A549 (cell line): ENCODE measurements at regions not wholly inside any gene's neighbourhood (a gene's known extent, or its start where the extent isn't known, plus 50 kb on each side); places are given as distances from the start of the nearest gene placed in this dataset.

Experiments used
- ATAC-seq, 2 experiments: fragments of 200-7000 bp in 1 of 2; fragments of >200 bp in 1 of 2; cut with Nextera tagmentation in 1 of 2; cut with Tn5 transposase in 1 of 2; 3 replicates each; pipeline versions ENCODE4 v1.8.0 to v1.9.1; 2018 to 2020; ENCODE audit warnings: mild to moderate bottlenecking in 1 of 2, moderate library complexity in 1 of 2
- CTCF ChIA-PET: fragments of 300-600 bp; sonication (Branson Sonifier 250); formaldehyde crosslinking; extraction: SDS; loops from one replicate; lab custom pipeline; 2021; ENCODE audit warnings: antibody characterized with exemption, inconsistent platforms; lab: Yijun Ruan, JAX
- POLR2A ChIA-PET: fragments of 350-600 bp; formaldehyde crosslinking; extraction: SDS; loops from one replicate; lab custom pipeline; 2021; ENCODE audit warnings: antibody characterized with exemption, inconsistent platforms; lab: Yijun Ruan, JAX
- DNase-seq, 2 experiments: peaks; one replicate each; pipeline versions ENCODE4 v3.0.0 to v3.0.0-alpha.2; 2011 to 2016; ENCODE audit warnings: low read depth in 1 of 2, low spot score in 1 of 2
- FAIRE-seq: peaks from 2 replicates; lab custom pipeline; 2011; peaks lifted over from hg19 to GRCh38; lab: Jason Lieb, UNC
- H3K27ac ChIP-seq, 2 experiments: fragments of >200 bp; sonication (Bioruptor Twin); formaldehyde crosslinking; 3 replicates each; pipeline ENCODE4 v1.5.1; 2016 to 2017
- H3K4me1 ChIP-seq: fragments of >200 bp; sonication (Bioruptor Twin); formaldehyde crosslinking; 3 replicates; pipeline ENCODE4 v1.6.1; 2016
- H3K4me2 ChIP-seq: fragments of >200 bp; sonication (Bioruptor Twin); formaldehyde crosslinking; 3 replicates; pipeline ENCODE4 v1.6.1; 2016
- H3K4me3 ChIP-seq: fragments of >200 bp; sonication (Bioruptor Twin); formaldehyde crosslinking; 3 replicates; pipeline ENCODE4 v1.5.1; 2016
- H3K9me3 ChIP-seq: fragments of >200 bp; sonication (Bioruptor Twin); formaldehyde crosslinking; 3 replicates; pipeline ENCODE4 v1.6.1; 2016
- CTCF ChIP-seq: fragments of >200 bp; sonication (Bioruptor Twin); formaldehyde crosslinking; IDR thresholded peaks from 3 replicates; pipeline ENCODE4 v1.5.1; 2016
- EP300 ChIP-seq, 2 experiments: fragments of >200 bp; sonication (Bioruptor Twin); formaldehyde crosslinking; IDR thresholded peaks; 2 replicates in 1 of 2; 3 replicates in 1 of 2; pipeline ENCODE4 v1.6.1; 2016 to 2017
- FOSB ChIP-seq: fragments of 250-450 bp; sonication (Bioruptor Pico); IDR thresholded peaks from 2 replicates; pipeline ENCODE4 v1.5.0; 2020; ENCODE audit warnings: mild to moderate bottlenecking, moderate library complexity
- FOSL2 ChIP-seq, 2 experiments: fragments of 450-650 bp in 1 of 2; fragments of >200 bp in 1 of 2; sonication (Bioruptor Twin) in 1 of 2; formaldehyde crosslinking; IDR thresholded peaks; 2 replicates each; pipeline versions ENCODE4 v1.5.0 to v1.6.1; 2016 to 2020; ENCODE audit warnings: mild to moderate bottlenecking in 1 of 2, moderate library complexity in 1 of 2
- HEYL ChIP-seq: fragments of 250-450 bp; sonication (Bioruptor Pico); IDR thresholded peaks from 2 replicates; pipeline ENCODE4 v1.8.0; 2021; ENCODE audit warnings: mild to moderate bottlenecking, moderate library complexity
- HOXA7 ChIP-seq: fragments of 250-450 bp; sonication (Bioruptor Pico); IDR thresholded peaks from 2 replicates; pipeline ENCODE4 v1.5.0; 2020; ENCODE audit warnings: mild to moderate bottlenecking, moderate library complexity
- HOXB5 ChIP-seq: fragments of 250-450 bp; sonication (Bioruptor Pico); IDR thresholded peaks from 2 replicates; pipeline ENCODE4 v1.5.0; 2020; ENCODE audit warnings: mild to moderate bottlenecking, moderate library complexity
- KDM5A ChIP-seq: fragments of 200-600 bp; sonication (generic); IDR thresholded peaks from 2 replicates; pipeline ENCODE4 v1.6.1; 2016; ENCODE audit warnings: antibody characterized with exemption, mild to moderate bottlenecking
- MAFK ChIP-seq: fragments of 450-650 bp; IDR thresholded peaks from 2 replicates; pipeline ENCODE4 v1.6.1; 2014; ENCODE audit not compliant: partially characterized antibody
- MYC ChIP-seq: IDR thresholded peaks from 2 replicates; pipeline ENCODE4 v1.6.1; 2012; ENCODE audit warnings: mild to moderate bottlenecking, inconsistent platforms, low read length, improper control_type of control experiment, borderline replicate concordance
- POLR2AphosphoS2 ChIP-seq: conservative IDR thresholded peaks from 2 replicates; pipeline ENCODE4 v1.6.1; 2012; ENCODE audit warnings: low read length, improper control_type of control experiment, inconsistent platforms
- RAD21 ChIP-seq, 2 experiments: fragments of >200 bp in 1 of 2; sonication (Bioruptor Twin) in 1 of 2; formaldehyde crosslinking in 1 of 2; IDR thresholded peaks in 1 of 2; conservative IDR thresholded peaks in 1 of 2; 2 replicates in 1 of 2; 3 replicates in 1 of 2; pipeline ENCODE4 v1.6.1; 2012 to 2018; ENCODE audit warnings: inconsistent platforms in 1 of 2
- RCOR1 ChIP-seq: fragments of 150-350 bp; IDR thresholded peaks from 2 replicates; pipeline ENCODE4 v1.6.1; 2014; ENCODE audit warnings: antibody characterized with exemption, low read length, low read depth
- RFX5 ChIP-seq: fragments of 450-650 bp; IDR thresholded peaks from 2 replicates; pipeline ENCODE4 v1.7.1; 2014; ENCODE audit warnings: antibody characterized with exemption, mild to moderate bottlenecking, moderate library complexity
- USF2 ChIP-seq: fragments of 450-650 bp; IDR thresholded peaks from 2 replicates; pipeline ENCODE4 v1.6.1; 2014; ENCODE audit warnings: antibody characterized with exemption
- ZNF302 ChIP-seq: fragments of 250-450 bp; sonication (Bioruptor Pico); IDR thresholded peaks from 2 replicates; pipeline ENCODE4 v1.9.0; 2021; ENCODE audit warnings: inconsistent platforms, mild to moderate bottlenecking, moderate library complexity
- WGBS: methylation state at CpG from one replicate; pipeline ENCODE4 v1.1.6; 2017; ENCODE audit errors: missing lambda C conversion rate; 5-methylcytosine and 5-hydroxymethylcytosine counted together
- TF ChIP-seq, protein P1 (sequence below): fragments of 200-600 bp; sonication (generic); IDR thresholded peaks from 2 replicates; pipeline ENCODE4 v1.6.1; 2016; ENCODE audit warnings: antibody characterized with exemption, mild to moderate bottlenecking, moderate library complexity
- TF ChIP-seq, protein P2 (sequence below): fragments of 150-350 bp; IDR thresholded peaks from 2 replicates; pipeline ENCODE4 v1.6.1; 2014; ENCODE audit warnings: low read depth, mild to moderate bottlenecking, low read length

DNA sequence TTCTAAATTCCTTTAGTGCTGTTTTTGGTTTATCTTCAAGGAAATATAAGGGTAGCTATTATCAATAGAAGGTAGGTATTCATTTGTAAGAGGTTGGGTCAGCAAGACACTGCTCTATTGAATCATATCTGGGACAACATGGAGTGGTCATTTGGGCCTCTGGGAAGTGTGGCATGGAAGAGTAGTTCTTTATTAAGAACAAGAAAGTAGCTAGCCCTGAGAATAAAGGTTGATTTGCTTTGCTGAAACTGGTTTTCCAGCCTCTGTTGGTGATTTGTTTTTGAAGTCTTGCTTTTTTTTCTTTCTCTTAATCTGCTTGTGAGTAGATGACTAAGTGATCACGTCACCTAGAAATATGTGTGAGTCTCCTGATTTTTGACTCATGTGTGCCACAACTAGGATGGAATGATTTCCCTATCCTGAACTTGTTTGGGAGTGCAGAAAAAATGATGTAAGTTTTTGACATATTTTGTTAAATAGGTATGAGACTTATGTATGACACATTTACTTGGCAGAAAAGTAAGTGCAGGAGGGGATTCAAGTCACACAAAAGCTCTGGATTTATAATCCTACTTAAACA lies 381.8 kb downstream of the CENPW start:
- H3K9me3 ChIP-seq, result no peaks in the 10 kb centered on the region
- ChIA-PET CTCF (no interaction called here), POLR2A (no interaction called here)
- no peak overlapping the region for H3K4me3 ChIP-seq
- H3K4me2 ChIP-seq, result peak overlapping the region; percentile 11; the same call in 1 of the 3 replicates
- 42% methylated on average over 1 of the region's 1 CpG for WGBS
- TF ChIP-seq HEYL (CRISPR knock-in tag) (no peak), FOSL2 (IDR thresholded peaks at IDR 0.05) (no peak), FOSL2 (CRISPR knock-in tag; IDR thresholded peaks at IDR 0.05) (0 out of 2 replicates have a peak, but pooled peaks have one; percentile 19)
- FAIRE-seq, result no peak
- H3K27ac ChIP-seq, result no peak overlapping the region
- ATAC-seq, result no peak; a peak in 1 of 6 replicates
- no peaks in the 10 kb centered on the region; the same call in 2 of the 3 replicates for H3K4me1 ChIP-seq
- DNase-seq, result peak in 1 of 2 experiments; percentile 10

DNA sequence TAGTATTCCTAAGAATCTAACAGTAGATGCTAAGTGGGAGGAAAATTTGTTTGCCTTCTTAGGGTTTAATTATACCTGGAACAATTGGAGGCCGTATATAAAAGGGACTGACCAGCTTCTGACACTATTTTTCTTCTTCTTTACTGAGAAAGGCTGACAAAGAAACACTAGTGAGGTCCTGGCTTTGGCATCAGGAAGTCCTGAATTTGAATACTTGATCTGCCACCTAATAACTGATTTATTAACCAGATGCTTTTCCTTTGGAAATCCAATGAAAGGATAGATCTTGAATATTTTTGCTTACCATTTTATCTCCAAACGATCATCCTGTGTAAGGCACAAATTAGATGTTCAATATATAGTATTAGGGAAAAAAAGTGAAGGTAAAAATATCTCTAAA lies 382.5 kb downstream of the CENPW start:
- Histone ChIP-seq H3K4me1 (no peaks in the 10 kb centered on the region; the same call in 2 of the 3 replicates), H3K27ac (peak overlapping the region in 1 of 2 experiments; percentile 9; a peak in 2 of 6 replicates), H3K4me3 (no peak overlapping the region), H3K9me3 (no peaks in the 10 kb centered on the region), H3K4me2 (no peak overlapping the region)
- FAIRE-seq (no peak), ATAC-seq (no peak), DNase-seq (no peak)
- 48% methylated on average over 2 of the region's 2 CpGs for WGBS
- TF ChIP-seq CTCF, result no peak
- TF ChIP-seq, protein P1, sequence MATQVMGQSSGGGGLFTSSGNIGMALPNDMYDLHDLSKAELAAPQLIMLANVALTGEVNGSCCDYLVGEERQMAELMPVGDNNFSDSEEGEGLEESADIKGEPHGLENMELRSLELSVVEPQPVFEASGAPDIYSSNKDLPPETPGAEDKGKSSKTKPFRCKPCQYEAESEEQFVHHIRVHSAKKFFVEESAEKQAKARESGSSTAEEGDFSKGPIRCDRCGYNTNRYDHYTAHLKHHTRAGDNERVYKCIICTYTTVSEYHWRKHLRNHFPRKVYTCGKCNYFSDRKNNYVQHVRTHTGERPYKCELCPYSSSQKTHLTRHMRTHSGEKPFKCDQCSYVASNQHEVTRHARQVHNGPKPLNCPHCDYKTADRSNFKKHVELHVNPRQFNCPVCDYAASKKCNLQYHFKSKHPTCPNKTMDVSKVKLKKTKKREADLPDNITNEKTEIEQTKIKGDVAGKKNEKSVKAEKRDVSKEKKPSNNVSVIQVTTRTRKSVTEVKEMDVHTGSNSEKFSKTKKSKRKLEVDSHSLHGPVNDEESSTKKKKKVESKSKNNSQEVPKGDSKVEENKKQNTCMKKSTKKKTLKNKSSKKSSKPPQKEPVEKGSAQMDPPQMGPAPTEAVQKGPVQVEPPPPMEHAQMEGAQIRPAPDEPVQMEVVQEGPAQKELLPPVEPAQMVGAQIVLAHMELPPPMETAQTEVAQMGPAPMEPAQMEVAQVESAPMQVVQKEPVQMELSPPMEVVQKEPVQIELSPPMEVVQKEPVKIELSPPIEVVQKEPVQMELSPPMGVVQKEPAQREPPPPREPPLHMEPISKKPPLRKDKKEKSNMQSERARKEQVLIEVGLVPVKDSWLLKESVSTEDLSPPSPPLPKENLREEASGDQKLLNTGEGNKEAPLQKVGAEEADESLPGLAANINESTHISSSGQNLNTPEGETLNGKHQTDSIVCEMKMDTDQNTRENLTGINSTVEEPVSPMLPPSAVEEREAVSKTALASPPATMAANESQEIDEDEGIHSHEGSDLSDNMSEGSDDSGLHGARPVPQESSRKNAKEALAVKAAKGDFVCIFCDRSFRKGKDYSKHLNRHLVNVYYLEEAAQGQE, result no peak
- TF ChIP-seq USF2, result no peak
- no peak for TF ChIP-seq HOXB5 (CRISPR knock-in tag)
- no peak for TF ChIP-seq FOSL2 (IDR thresholded peaks at IDR 0.05)
- TF ChIP-seq FOSL2 (CRISPR knock-in tag; IDR thresholded peaks at IDR 0.05), result no peak
- no peak for TF ChIP-seq MYC
- TF ChIP-seq EP300 (IDR thresholded peaks at IDR 0.05), result no peak
- no peak for TF ChIP-seq FOSB
- no peak for TF ChIP-seq HOXA7 (CRISPR knock-in tag)
- ChIA-PET POLR2A (no interaction called here), CTCF (no interaction called here)

- no peak for DNase-seq
- Histone ChIP-seq H3K4me2 (no peak overlapping the region), H3K4me1 (no peaks in the 10 kb centered on the region; the same call in 2 of the 3 replicates), H3K4me3 (no peak overlapping the region), H3K27ac (no peak overlapping the region), H3K9me3 (no peaks in the 10 kb centered on the region)
- ChIA-PET CTCF (no interaction called here), POLR2A (no interaction called here)
- WGBS, result 89% methylated on average over 10 of the region's 10 CpGs
- TF ChIP-seq KDM5A (no peak), RCOR1 (no peak), RFX5 (no peak), MAFK (no peak), POLR2AphosphoS2 (no peak), RAD21 (conservative IDR thresholded peaks at IDR 0.05 in 1 of 2, IDR thresholded peaks at IDR 0.05 in 1 of 2) (no peak), ZNF302 (CRISPR knock-in tag) (no peak)
- TF ChIP-seq, protein P2, sequence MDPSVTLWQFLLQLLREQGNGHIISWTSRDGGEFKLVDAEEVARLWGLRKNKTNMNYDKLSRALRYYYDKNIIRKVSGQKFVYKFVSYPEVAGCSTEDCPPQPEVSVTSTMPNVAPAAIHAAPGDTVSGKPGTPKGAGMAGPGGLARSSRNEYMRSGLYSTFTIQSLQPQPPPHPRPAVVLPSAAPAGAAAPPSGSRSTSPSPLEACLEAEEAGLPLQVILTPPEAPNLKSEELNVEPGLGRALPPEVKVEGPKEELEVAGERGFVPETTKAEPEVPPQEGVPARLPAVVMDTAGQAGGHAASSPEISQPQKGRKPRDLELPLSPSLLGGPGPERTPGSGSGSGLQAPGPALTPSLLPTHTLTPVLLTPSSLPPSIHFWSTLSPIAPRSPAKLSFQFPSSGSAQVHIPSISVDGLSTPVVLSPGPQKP, result no peak
- no peak for FAIRE-seq
- no peak for ATAC-seq
These were observed 383.7 kb downstream of the CENPW start for GRCh38 chr6:126723541-126724170.
